DMS53 (cell line): ENCODE measurements at regions not wholly inside any gene's neighbourhood (a gene's known extent, or its start where the extent isn't known, plus 50 kb on each side); places are given as distances from the start of the nearest gene placed in this dataset.
"Not testable (repeated sequence)": the region's sequence is repeated elsewhere in the genome, so short reads cannot be mapped to it uniquely, and the experiment has no call there.

Source experiments
- DNase-seq: peaks from one replicate; lab custom pipeline; 2025; lab: John Stamatoyannopoulos, UW

GRCh38 chr5:18461766-18462165 lies 827.5 kb downstream of the TAF11L14 start:
- no peak for DNase-seq

- DNase-seq = peak; percentile 90
Measured at GRCh38 chr5:18465833-18466681, 831.8 kb downstream of the TAF11L14 start.

GRCh38 chr5:18466731-18467130 lies 832.5 kb downstream of the TAF11L14 start:
- no peak for DNase-seq

- not testable (repeated sequence) for DNase-seq
Measured at GRCh38 chr5:18471791-18472190, 837.5 kb downstream of the TAF11L14 start.

GRCh38 chr5:18483451-18483850 lies 849.2 kb downstream of the TAF11L14 start:
- DNase-seq = peak; percentile 75

DNA sequence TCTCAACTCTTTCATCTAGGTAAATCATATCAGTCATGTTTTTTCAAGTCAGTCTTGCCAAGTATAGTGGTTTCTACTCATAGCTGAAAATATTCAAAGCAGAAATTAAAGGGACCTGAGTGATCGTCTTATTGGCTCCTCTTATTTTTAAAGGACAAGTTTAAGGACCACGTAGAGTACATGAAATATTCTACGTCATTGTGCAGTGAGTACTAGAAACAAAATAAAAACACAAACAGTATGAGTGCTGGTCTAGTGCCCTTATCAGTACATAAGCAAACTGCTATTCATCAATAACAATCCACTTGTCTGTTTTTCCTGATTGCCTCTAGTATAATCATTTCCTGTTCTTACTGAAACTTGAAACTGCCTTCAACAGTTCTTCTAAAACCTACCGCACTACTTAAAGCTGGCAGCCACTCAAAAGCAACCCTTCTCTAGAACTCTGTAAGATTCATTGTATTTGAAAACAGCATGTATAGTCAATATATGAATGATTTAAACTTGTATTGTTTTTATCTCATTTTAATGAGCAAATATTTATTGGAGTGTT lies 853.7 kb downstream of the TAF11L14 start:
- peak; percentile 84 for DNase-seq

DNA sequence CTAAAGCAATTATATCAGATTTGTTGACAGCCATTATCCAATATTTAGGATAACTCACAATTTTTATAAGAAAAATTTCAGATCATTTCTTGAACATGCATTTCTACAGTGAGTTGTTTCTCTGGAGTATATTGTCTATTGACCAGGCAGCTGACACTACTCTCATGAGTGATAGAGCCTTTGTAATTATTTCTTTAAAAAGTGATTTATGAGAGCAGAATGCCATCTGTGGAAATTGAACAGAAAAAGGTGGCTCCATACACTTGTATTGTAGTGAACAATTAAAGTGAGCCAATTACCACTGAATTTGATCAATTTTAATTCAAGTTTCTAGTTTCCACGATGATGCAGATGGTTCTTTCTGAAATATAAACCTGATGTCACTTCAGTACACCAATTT lies 855.4 kb downstream of the TAF11L14 start:
- peak; percentile 5 for DNase-seq

DNA sequence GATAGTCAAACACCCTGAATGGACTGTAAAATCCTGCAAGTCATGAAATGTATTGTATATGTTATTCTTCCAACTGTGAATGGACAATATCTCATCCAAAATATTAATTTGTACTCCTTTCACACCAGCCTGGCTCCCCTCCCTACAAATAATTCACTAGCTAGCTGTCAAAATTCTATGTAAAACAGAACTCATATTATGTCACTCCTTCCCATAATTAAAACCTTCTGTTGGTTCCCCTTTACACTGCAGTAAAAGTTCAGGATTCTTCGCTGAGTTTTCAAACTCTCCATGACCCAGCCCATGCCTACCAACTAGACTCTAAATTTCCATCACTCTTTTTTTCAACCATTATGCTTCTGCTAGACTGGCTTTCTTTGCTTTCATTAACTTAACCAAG lies 857.1 kb downstream of the TAF11L14 start:
- no peak for DNase-seq

- peak; percentile 46 for DNase-seq
Measured at GRCh38 chr5:18495157-18495556, 860.9 kb downstream of the TAF11L14 start.

- peak; percentile 35 for DNase-seq
Measured at GRCh38 chr5:18496041-18496440, 861.8 kb downstream of the TAF11L14 start.

GRCh38 chr5:18497089-18497488 lies 862.8 kb downstream of the TAF11L14 start:
- peak; percentile 38 for DNase-seq

GRCh38 chr5:18503797-18504328 lies 869.6 kb downstream of the TAF11L14 start:
- DNase-seq = no peak

DNA sequence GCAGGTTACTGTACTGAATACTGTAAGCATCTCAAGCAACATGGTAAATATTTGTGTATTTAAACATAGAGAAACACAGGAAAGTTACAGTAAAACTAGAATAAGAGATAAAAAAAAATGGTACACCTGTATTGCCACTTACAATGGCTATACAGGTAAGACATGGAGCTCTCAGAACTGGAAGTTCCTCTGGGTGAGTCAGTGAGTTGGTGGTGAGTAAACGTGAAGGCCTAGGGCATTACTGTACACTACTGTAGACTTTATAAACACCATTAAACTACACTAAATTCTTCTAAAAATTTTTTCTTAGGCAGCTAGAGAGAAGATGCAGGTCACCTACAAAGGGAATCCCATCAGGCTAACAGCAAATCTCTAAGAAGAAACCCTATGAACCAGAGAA lies 872.9 kb downstream of the TAF11L14 start:
- peak; percentile 50 for DNase-seq

DNA sequence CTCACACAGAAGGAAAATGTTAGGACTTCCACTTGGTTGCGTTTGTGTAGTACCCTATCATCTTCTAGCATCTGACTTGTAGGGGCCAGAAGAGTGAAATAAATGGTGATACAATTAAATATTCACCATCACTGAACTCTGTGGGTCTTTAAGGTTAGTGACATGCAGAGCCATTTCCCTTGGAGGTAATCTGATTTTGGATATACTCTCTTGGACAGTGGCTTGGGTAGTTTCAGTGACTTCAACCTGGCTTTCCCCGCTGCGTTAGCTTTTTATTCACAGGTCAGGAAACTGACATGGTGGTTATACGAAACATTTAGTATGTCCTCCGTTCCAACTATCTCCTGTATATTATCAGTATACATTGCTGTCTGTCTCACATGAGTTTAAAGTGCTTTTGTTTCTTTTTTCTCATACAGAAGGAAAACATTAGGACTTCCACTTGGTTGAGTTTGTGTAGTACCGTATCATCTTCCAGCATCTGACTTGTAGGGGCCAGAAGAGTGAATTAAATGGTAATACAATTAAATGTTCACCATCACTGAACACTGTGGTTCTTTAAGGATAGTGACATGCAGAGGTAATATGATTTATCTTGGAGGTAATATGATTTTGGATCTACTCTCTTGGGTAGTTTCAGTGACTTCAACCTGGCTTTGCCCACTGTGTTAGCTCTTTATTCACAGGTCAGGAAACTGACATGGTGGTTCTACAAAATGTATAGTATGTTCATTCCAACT lies 883.6 kb downstream of the TAF11L14 start:
- no peak for DNase-seq

DNA sequence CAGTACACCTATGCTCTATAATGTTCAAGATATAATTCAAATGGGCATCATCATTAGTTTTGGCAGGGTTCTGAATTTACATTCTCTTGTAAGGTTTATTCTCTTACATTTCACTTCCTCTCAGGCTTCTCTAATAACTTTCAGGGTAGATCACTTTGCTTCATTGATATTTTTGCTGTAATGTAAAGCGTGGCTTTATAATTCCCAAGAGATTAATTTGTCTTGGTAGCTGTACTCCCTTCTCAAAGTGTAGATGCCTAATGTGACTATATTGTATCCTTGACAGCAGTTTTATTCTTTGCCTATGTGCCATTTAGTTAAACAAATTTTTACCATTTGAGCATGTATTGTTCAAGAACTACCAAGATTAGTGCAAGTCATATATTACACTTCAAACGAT lies 889.1 kb downstream of the TAF11L14 start:
- DNase-seq = no peak

DNA sequence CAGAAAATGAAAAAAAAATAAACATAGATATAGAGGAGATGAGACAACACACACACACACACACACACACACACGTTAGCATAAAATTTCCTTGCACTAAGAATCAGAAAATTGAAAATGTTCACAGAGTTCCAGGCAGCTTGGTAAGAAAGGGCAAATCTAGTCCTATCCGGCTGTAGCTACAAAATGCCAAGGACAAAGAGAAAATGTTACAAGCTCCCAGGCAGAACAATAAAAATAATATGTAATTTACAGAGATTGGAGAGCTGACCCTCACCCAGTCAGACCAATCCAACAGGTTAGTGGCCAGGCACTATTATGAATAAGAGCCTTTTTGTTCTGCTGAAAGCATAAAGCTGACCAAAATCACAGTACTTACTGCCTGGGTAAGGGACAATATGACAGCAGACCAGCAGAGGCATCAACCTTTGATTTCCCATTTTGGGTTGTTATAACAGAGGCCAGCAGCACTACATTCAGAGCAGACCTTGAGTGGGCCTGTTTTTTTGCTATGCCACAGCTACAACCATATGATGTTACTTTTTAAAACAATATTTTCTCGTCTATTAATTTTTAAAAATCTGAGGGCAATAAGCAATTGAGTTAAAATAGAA lies 892.6 kb downstream of the TAF11L14 start:
- DNase-seq = peak; percentile 16

DNA sequence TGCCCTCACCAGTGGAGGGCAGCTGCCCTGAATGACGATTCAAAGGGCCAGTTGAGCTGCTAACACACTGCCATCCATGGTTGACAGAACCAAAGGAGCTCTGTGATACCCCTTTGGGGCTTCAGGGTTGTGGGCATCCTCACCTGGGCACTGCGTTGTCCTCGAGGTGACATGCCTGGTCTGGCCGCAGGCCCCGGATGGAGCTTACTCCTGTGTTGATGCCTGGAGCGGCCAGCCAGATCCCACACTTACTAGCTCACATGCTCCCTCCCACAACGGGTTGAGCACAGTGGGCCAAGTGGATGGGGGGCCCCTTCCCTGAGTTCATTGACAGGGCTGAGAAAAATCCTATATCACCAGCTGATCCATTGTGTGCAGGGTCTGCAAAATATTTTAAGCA lies 898.9 kb downstream of the TAF11L14 start:
- DNase-seq = no peak

- DNase-seq = no peak
Measured at GRCh38 chr5:18534119-18534518, 899.9 kb downstream of the TAF11L14 start.

- DNase-seq = not testable (repeated sequence)
Measured at GRCh38 chr5:18535753-18536152, 901.5 kb downstream of the TAF11L14 start.

- peak; percentile 51 for DNase-seq
Measured at GRCh38 chr5:18544421-18544820, 910.2 kb downstream of the TAF11L14 start.

DNA sequence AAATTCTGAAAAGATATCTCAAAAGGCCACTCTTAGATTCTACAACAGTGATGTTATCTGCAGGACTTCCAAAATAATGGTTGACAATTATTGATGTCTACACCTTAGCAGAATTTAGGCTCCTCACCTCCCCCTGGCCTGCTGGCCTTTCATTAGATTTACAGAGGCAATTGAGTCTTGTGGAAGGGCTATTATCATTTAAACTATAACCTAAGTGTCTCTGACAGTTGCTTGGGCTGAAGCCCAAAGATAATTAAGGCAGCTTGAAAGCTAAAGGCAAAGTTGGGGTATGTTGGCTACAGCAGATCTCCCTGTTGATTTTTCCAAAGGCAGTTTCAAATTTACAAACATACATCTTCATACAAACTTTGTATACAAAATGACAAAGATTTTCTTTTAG lies 912.3 kb downstream of the TAF11L14 start:
- DNase-seq = no peak

DNA sequence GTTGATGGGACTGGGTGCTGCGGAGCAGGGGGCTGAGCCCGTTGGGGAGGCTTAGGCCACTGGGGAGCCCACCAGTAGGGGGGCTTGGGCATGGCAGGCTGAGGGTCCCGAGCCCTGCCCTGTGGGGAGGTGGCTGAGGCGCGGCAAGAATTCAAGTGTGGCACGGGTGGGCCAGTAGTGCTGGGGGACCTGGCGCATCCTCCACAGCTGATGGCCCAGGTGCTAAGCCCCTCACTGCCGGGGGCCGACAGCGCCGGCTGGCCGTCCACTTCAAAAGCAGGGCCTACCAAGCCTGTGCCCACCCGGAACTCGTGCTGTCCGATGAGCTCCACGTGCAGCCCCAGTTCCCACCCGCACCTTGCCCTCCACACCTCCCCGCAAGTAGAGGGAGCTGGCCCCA lies 917.5 kb downstream of the TAF11L14 start:
- no peak for DNase-seq
